HCEC 1CT (cell line): ENCODE measurements at regions not wholly inside any gene's neighbourhood (a gene's known extent, or its start where the extent isn't known, plus 50 kb on each side); places are given as distances from the start of the nearest gene placed in this dataset.
"Not testable (repeated sequence)": the region's sequence is repeated elsewhere in the genome, so short reads cannot be mapped to it uniquely, and the experiment has no call there.

Experiments
- DNase-seq: peaks from one replicate; pipeline ENCODE4 v3.0.0-alpha.2; 2017

- DNase-seq, result no peak
Measured at GRCh38 chr14:101634850-101635748, 73.8 kb downstream of the DIO3 start.

- DNase-seq, result no peak
Measured at GRCh38 chr14:101635749-101636560, 74.7 kb downstream of the DIO3 start.

- no peak for DNase-seq
Measured at GRCh38 chr14:101639241-101639833, 78.0 kb downstream of the DIO3 start.

- no peak for DNase-seq
Measured at GRCh38 chr14:101643651-101644050, 82.4 kb downstream of the DIO3 start.

- DNase-seq, result no peak
Measured at GRCh38 chr14:101654051-101654450, 92.8 kb downstream of the DIO3 start.

- no peak for DNase-seq
Measured at GRCh38 chr14:101657372-101657771, 96.1 kb downstream of the DIO3 start.

- DNase-seq, result peak; percentile 23
Measured at GRCh38 chr14:101665478-101666078, 95.9 kb upstream of the PPP2R5C start.

GRCh38 chr14:101666264-101666663, 95.2 kb upstream of the PPP2R5C start:
- no peak for DNase-seq

GRCh38 chr14:101669629-101670028, 91.9 kb upstream of the PPP2R5C start:
- no peak for DNase-seq

- no peak for DNase-seq
Measured at GRCh38 chr14:101673873-101674272, 87.6 kb upstream of the PPP2R5C start.

- DNase-seq, result not testable (repeated sequence)
Measured at GRCh38 chr14:101675835-101676234, 85.7 kb upstream of the PPP2R5C start.

GRCh38 chr14:101677912-101678327, 83.6 kb upstream of the PPP2R5C start:
- not testable (repeated sequence) for DNase-seq

GRCh38 chr14:101681795-101682194, 79.7 kb upstream of the PPP2R5C start:
- no peak for DNase-seq

GRCh38 chr14:101683365-101683764, 78.1 kb upstream of the PPP2R5C start:
- no peak for DNase-seq

- DNase-seq, result no peak
Measured at GRCh38 chr14:101687756-101688546, 73.6 kb upstream of the PPP2R5C start.

- DNase-seq, result no peak
Measured at GRCh38 chr14:101689039-101689501, 72.4 kb upstream of the PPP2R5C start.

- not testable (repeated sequence) for DNase-seq
Measured at GRCh38 chr14:101689966-101690365, 71.5 kb upstream of the PPP2R5C start.

GRCh38 chr14:101695659-101696058, 65.8 kb upstream of the PPP2R5C start:
- DNase-seq, result no peak

- no peak for DNase-seq
Measured at GRCh38 chr14:101704140-101704539, 57.4 kb upstream of the PPP2R5C start.

- DNase-seq, result no peak
Measured at GRCh38 chr14:101705733-101706508, 55.6 kb upstream of the PPP2R5C start.

GRCh38 chr14:101706509-101707067, 54.9 kb upstream of the PPP2R5C start:
- no peak for DNase-seq
